ENCODE measurements at regions not wholly inside any gene's neighbourhood (a gene's known extent, or its start where the extent isn't known, plus 50 kb on each side); places are given as distances from the start of the nearest gene placed in this dataset.

DNA sequence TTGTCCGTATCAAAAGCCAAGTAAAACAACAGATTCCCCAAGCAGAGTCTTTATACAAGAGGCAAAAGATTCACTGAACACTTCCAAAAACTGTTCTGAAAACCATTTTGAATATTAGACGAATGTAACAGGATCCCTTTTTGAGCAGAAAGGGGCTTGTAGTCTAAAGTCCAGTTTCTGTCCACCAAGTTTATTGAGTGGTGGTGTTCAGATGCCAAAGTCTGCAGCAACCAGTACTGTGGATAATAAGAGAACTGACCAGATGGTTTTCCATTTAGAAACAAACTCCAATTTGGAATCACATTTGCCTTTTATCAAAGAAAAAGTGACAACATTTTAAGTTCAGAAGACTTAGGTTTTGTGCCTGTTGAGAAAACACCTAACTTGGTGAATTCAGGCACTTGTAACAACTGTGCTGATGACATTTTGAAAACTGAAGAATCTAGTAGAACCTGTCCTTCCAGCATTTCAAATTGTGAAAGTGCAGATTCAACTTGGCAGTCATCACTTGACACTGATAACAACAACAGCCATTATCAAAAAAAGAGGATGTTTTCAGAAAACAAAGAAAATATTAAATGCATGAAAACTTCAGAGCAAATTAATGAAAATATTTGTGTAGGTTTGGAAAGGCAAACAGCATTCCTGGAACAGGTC, 217.1 kb downstream of the CSNK2A3 start:
- no peak for DNase-seq (ENCODE audit: low read depth)

DNA sequence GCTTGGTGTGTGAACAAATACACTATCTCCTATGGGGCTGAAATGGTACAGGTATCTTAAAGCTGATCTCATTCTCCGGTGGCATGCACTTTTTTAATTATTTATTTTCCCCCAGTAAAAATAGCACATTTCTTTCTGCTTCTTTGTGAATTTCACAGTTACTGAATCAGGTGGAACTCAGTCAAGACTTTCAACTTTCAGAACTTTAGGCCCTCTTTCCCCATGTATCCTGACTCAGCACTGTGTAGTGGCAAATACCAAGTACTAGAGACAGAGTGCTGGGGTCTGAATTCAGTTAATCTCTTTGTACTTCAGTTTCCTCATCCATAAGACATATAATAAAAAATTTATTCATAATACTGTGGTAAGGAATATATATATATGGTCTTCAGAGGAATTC, 223.9 kb downstream of the CSNK2A3 start:
- DNase-seq (ENCODE audit: low read depth), result no peak

DNA sequence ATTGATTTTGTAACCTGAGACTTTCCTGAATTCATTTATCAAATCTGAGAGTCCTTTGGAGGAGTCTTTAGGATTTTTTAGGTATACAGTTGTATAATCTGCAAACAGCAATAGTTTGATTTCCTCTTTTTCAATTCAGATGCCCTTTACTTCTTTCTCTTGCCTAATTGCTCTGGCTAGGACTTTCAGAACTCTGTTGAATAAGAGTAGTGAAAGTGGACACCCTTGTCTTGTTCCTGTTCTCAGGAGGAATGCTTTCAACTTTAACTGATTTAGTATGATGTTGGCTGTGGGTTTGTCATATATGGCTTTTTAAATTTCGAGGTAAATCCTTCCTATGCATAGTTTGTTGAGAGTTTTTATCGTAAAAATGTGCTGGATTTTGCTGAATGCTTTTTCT, 227.4 kb downstream of the CSNK2A3 start:
- no peak for DNase-seq (ENCODE audit: low read depth)

DNA sequence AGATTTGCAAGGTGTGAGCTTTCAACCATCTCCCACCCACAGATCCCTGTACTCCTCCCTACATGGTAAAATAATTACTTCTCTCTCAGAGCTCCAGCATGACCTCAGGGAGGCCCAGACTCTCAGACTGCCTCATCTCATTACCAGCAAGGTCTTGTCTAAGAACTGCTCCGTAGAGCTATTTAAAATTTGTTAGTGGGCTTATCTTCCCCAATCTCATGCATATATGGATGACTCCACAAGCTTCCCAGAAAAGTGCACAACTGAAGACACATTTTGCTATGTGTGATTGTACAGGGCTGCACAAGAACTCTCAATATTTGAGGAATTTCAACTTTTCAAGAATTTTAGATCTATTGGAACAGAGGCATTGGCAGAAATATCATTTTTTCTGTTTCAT, 230.3 kb downstream of the CSNK2A3 start:
- DNase-seq (ENCODE audit: low read depth), result no peak

DNA sequence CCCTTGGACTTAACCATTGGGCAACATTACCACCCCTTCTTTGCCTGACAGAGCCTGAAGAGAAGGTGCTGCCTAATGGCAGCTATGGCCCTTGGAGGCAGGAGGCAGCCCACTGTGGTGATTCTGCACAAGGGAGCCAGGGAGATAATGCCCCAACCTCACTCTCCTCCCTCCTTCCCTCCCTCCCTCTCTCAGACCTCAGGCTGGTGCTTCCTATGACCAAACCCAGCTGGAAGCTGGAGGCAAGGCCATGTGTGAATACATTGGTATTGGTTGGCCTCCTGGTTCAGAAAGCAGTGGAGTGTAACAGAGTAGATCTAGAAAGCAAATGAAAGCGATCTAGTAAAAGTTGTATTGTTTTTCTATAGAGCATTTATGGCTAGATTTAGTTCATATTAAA, 233.1 kb downstream of the CSNK2A3 start:
- no peak for DNase-seq (ENCODE audit: low read depth)

GRCh38 chr11:11117730-11118129, 235.3 kb downstream of the CSNK2A3 start:
- no peak for DNase-seq (ENCODE audit: low read depth)

- DNase-seq (ENCODE audit: low read depth), result no peak
Observed at GRCh38 chr11:11115475-11115874, 237.6 kb downstream of the CSNK2A3 start.

GRCh38 chr11:11113626-11114025, 239.4 kb downstream of the CSNK2A3 start:
- DNase-seq (ENCODE audit: low read depth), result no peak

DNA sequence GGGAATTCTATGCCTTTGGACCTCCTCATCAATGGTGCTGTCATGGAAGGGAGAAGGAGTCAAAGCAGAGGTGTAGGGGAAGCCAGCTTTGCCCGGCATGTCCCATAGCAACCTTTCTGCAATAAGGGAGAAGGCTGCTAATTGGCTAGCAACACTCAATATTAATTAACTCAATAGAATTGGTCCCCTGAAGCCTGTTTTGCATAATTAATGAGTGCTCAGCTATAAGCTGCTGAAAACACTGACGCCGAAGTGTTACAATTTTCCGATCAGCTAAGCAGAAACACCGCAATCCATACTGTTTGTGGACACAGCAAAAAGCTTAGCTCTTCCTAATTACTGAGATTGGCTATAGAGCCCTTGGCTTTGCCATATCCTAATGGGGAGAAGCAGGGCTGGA, 245.0 kb downstream of the CSNK2A3 start:
- DNase-seq (ENCODE audit: low read depth), result no peak

GRCh38 chr11:11107076-11107723, 245.8 kb downstream of the CSNK2A3 start:
- no peak for DNase-seq (ENCODE audit: low read depth)

DNA sequence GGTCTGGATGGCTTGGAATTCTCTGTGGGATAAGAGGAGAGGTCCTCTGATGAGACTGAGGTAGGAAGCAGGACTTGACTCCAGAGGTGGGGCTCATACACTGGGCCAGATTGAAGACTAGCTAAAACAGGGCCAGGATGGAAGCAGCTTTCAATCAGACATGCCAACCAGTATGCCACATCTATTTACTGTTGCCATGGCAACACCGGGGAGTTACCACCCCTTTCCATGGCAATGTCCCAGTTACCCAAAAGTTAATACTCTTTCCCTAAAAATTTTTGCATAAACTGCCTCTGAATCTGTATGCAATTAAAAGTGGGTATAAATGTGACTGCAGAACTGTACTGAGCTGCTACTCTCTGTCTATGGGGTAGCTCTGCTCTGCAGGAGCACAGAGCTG, 247.5 kb upstream of the ZBED5 start:
- no peak for DNase-seq (ENCODE audit: low read depth)

DNA sequence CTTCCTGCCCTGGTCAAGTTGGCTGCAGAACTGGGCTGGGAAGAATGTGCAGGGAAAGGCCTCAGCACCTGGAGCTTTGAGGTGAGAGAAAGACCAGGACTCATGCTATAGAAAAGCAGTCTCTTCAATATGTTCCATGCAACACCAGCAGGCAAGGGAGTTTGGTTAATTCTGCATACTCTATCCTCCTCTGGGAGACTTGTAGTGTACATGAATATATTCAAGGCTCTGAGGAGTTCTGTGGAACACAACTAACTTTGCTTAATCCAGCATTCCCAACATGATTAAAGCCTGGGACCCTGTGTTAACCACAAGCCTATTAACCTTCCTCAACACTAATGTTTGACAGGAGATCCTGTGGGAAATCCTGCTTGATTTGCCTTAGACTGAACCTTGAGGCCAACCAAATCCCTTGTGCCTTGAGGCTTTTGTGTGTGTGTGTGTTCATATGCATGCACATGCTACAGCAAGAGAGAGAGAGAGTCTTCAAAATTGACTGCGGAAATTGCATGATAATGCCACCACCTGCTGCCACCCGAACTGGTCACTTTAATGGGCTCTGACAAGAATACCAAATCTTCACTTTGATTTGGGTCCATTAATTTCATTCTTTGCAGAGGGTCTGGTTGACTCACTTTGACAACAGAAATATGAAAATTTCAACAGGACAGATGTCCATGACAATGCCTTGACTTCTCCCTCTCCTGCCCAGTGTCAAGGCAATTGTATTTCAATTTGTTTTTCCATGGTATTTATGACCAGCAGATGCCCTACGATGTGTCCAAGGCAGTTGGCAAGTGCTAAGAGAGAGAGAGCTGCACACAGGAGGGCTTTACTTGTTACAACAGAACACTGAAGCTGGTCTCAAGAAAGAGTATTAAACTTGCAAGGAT, 238.2 kb upstream of the ZBED5 start:
- no peak for DNase-seq (ENCODE audit: low read depth)

GRCh38 chr11:11090495-11090894, 232.6 kb upstream of the ZBED5 start:
- DNase-seq (ENCODE audit: low read depth), result no peak

DNA sequence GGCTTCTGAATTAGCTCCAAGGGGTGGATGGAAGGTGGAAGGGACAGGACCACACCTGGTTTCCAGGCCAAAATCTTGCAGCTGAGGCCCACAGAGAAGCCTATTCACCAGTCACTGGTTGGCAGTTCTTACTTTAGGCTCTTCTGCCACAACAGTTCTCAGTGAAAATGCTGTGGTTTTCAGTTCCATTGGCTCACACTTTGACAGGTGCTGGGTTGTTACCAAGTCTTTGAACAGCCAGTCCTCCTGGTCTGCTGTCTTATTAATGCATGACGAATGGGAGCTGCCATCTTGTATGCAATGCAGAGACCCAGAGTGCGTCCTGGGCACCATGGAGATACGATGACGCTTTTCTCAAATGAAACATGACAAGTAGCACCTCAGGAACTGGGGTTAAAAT, 232.0 kb upstream of the ZBED5 start:
- no peak for DNase-seq (ENCODE audit: low read depth)

DNA sequence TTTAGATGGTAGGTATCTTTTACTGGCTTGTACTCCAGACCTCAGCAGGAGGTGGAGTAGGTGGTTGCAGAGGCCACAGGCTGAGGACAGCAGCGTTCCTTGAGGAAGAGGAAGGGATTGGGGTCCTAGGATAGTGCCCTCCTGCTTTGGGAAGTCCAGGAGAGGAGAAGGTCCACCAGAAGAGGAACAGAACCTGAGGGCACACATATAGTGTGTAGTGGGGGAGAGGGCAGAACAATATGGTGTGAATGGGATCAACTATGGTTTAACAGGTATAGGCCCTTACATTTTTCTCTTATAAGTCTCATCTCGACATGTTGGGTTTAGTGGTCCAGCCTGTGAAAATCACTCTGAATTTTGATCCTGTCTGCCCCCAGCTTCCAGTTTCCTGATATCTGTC, 229.1 kb upstream of the ZBED5 start:
- DNase-seq (ENCODE audit: low read depth), result no peak

- DNase-seq (ENCODE audit: low read depth), result no peak
Observed at GRCh38 chr11:11085580-11085979, 227.7 kb upstream of the ZBED5 start.

DNA sequence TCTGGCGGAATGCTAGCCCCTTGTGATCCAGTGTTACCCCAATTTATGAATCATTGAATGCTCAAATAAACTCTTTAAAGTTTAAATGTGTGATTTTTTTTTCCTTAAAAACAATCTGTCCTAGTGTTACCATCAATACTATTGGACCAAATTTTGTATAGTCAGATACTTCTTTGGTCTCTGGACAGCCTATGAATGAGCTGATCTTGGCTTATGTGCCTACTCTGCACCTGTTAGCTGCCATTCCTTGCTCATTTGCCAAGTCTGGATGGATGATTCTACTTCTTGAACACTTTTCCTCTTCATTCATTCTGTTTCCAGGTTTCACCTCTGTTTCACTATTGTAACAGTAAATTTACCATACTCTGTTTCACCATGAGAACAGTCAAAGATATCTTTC, 226.5 kb upstream of the ZBED5 start:
- DNase-seq (ENCODE audit: low read depth), result no peak

GRCh38 chr11:11083441-11083840, 225.6 kb upstream of the ZBED5 start:
- no peak for DNase-seq (ENCODE audit: low read depth)

DNA sequence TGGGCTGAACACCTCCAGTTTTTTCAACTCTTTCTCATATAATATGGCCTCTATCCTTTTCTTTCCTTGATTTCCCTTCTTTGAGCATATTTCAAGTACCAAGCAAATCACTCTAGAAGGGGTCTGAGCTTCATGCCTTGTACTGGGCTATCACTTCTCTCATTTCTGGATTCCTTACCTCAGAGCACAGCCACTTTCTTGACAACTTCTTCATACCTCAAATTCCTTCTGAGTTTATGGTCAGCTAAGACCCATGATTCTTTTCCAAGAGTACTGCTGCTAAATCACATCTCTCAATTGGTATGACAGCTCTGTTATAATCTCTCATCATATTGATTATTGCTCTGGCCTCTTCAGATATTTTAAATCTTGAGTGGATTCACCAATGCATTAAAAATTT, 224.8 kb upstream of the ZBED5 start:
- DNase-seq (ENCODE audit: low read depth), result no peak

GRCh38 chr11:11081776-11082175, 223.9 kb upstream of the ZBED5 start:
- no peak for DNase-seq (ENCODE audit: low read depth)

DNA sequence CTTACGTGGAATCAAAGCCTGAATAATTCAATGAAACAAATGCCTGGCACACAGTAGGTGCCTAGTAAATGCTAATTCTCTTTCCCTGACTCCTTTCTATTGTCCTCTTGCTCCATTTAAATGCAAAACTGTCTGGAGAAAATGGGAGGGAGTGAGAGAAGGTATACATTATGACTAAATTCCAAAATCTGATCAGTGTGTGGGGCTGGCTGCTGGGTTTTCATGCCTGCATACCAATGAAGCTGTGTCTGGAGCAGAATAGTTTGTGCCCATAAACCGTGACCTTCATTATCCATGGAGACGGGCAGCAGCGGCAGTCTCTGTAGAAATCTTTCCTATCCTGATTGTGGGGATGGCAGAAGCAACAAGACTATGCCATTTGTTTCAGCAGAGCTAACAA, 223.4 kb upstream of the ZBED5 start:
- no peak for DNase-seq (ENCODE audit: low read depth)

DNA sequence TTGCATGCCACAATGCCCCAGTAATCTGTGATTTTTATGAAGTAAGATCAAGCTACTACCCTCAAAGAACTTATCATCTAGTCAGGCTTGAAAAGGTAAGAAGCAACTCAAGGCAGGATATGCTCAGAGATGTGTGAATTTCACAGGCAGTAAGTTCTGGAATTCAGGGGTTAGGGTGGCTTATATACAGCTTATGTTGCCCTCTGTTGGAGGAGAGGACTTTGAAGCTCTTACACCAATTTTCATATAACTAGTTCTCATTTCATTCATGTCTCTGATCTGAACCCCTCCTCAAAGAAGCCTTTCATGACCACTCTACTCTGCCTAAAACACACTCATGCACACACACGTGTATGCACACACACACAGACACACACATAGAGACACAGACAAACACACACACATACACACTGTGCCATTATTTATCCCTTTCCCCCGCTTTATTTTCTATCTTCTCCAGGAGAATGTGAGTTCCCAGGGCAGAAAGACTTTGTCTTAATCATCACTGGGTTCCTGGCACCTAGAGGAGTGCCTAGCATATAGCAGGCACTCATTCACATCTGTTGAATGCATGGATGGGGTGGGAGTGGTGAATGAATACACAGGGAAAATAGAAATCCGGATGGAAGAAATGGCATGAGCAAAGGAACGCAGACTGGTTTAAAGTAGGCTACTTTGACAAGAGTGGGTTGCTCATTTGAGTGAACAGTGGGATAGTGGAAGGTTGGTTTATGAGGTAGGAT, 220.7 kb upstream of the ZBED5 start:
- DNase-seq (ENCODE audit: low read depth), result peak; percentile 23
